K562 (cell line): ENCODE measurements at regions not wholly inside any gene's neighbourhood (a gene's known extent, or its start where the extent isn't known, plus 50 kb on each side); places are given as distances from the start of the nearest gene placed in this dataset.

Source experiments
- CHD1 ChIP-seq: fragments of 200-600 bp; sonication (generic); IDR thresholded peaks from one replicate; pipeline ENCODE4 v1.6.1; 2012; ENCODE audit warnings: mild to moderate bottlenecking, moderate library complexity, low read length, inconsistent platforms
- EP300 ChIP-seq: IDR thresholded peaks from 2 replicates; pipeline ENCODE4 v1.6.1; 2012; ENCODE audit warnings: low read length, improper control_type of control experiment
- KAT8 ChIP-seq: fragments of 450-650 bp; IDR thresholded peaks from 2 replicates; pipeline ENCODE4 v1.6.1; 2016; ENCODE audit warnings: low read depth, mild to moderate bottlenecking
- MXI1 ChIP-seq: IDR thresholded peaks from 2 replicates; pipeline ENCODE4 v1.6.1; 2011; ENCODE audit warnings: low read depth, mild to moderate bottlenecking, improper control_type of control experiment, low read length
- NFIC ChIP-seq: fragments of 450-650 bp; IDR thresholded peaks from 2 replicates; pipeline ENCODE4 v1.6.1; 2017; ENCODE audit warnings: mild to moderate bottlenecking, inconsistent platforms
- PHF21A ChIP-seq: fragments of 450-650 bp; IDR thresholded peaks from 2 replicates; pipeline ENCODE4 v1.6.1; 2017; ENCODE audit warnings: low read depth, borderline replicate concordance
- PYGO2 ChIP-seq: fragments of 450-650 bp; IDR thresholded peaks from 2 replicates; pipeline ENCODE4 v1.6.1; 2016; ENCODE audit warnings: mild to moderate bottlenecking, missing genetic modification characterization, moderate library complexity, missing compliant biosample characterization
- SAFB2 ChIP-seq: fragments of 200-400 bp; formaldehyde crosslinking; IDR thresholded peaks from 2 replicates; pipeline ENCODE4 v1.6.1; 2018; ENCODE audit warnings: borderline replicate concordance, low read length, low read depth, moderate library complexity; ENCODE audit not compliant: severe bottlenecking
- SP1 ChIP-seq: sonication (generic); formaldehyde crosslinking; IDR thresholded peaks from 2 replicates; pipeline ENCODE4 v1.8.1; 2022; ENCODE audit warnings: mild to moderate bottlenecking, missing genetic modification reagents
- TSC22D4 ChIP-seq: fragments of 450-650 bp; IDR thresholded peaks from 2 replicates; pipeline ENCODE4 v1.6.1; 2016; ENCODE audit warnings: missing genetic modification characterization, missing biosample characterization, control low read depth
- TF ChIP-seq, protein P1 (sequence below): fragments of 250-450 bp; sonication (Bioruptor Pico); IDR thresholded peaks from 2 replicates; pipeline ENCODE4 v1.8.0; 2021; ENCODE audit warnings: mild to moderate bottlenecking, moderate library complexity

DNA sequence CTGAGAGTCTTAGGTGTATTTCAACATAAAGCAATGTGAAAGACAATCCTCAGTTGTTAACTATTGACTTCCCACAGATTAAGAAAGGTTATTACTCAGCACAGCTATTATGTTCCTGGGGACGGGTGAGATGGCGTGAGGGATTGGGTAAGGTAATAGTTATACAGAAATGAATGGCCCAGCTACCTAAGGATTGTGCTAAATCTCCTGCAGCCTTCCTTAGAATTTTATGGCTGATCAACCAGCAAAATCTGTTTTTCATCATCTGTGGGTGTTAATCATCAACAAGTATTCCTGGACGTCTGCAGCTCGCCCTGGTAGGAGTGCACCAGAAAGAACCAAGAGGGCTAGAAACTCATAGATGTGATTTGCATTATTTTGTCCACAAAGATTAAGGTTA is 146.0 kb upstream of the IVNS1ABP start:
- TF ChIP-seq EP300 (no peak), SAFB2 (no peak), NFIC (no peak), MXI1 (no peak), PHF21A (no peak), KAT8 (no peak), CHD1 (no peak), TSC22D4 (no peak), PYGO2 (tag) (no peak), SP1 (CRISPR knock-in tag) (no peak)
- TF ChIP-seq, protein P1, sequence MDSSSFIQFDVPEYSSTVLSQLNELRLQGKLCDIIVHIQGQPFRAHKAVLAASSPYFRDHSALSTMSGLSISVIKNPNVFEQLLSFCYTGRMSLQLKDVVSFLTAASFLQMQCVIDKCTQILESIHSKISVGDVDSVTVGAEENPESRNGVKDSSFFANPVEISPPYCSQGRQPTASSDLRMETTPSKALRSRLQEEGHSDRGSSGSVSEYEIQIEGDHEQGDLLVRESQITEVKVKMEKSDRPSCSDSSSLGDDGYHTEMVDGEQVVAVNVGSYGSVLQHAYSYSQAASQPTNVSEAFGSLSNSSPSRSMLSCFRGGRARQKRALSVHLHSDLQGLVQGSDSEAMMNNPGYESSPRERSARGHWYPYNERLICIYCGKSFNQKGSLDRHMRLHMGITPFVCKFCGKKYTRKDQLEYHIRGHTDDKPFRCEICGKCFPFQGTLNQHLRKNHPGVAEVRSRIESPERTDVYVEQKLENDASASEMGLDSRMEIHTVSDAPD: no peak
